IMR-90 (cell line): ENCODE measurements at regions not wholly inside any gene's neighbourhood (a gene's known extent, or its start where the extent isn't known, plus 50 kb on each side); places are given as distances from the start of the nearest gene placed in this dataset.

Experiments
- ATAC-seq: fragments of 200-7000 bp; cut with Tn5 transposase; 2 replicates; pipeline ENCODE4 v1.9.1; 2020; ENCODE audit warnings: low read depth, mild to moderate bottlenecking, moderate library complexity
- BruUV-seq: library from RNA; stranded (reverse); fragments of 400-500 nt; replicated peaks from 2 replicates; lab custom pipeline; 2021; lab: Mats Ljungman, UMichigan
- CTCF ChIA-PET: fragments of 300-600 bp; formaldehyde crosslinking; extraction: SDS; loops from one replicate; lab custom pipeline; 2021; ENCODE audit warnings: antibody characterized with exemption; lab: Yijun Ruan, JAX
- POLR2A ChIA-PET: fragments of 300-600 bp; sonication (Branson Sonifier 250); formaldehyde crosslinking; loops from one replicate; lab custom pipeline; 2022; ENCODE audit warnings: antibody characterized with exemption; ENCODE audit not compliant: unreplicated experiment; lab: Charles Lee
- DNase-seq: peaks from one replicate; pipeline ENCODE4 v3.0.0; 2013
- H2AFZ ChIP-seq: replicated peaks from 2 replicates; pipeline ENCODE3; 2013; ENCODE audit warnings: low read length, mild to moderate bottlenecking; ENCODE audit not compliant: poor library complexity
- H2AK5ac ChIP-seq: 2 replicates; pipeline ENCODE4 v1.6.1; 2013; ENCODE audit warnings: low read depth, low read length, inconsistent platforms
- H2AK9ac ChIP-seq: replicated peaks from 2 replicates; pipeline ENCODE3; 2013; ENCODE audit warnings: mild to moderate bottlenecking, low read depth, low read length, moderate library complexity; ENCODE audit not compliant: poor library complexity
- H2BK120ac ChIP-seq: 2 replicates; pipeline ENCODE4 v1.6.1; 2013; ENCODE audit warnings: low read depth, low read length, inconsistent platforms
- H2BK15ac ChIP-seq: 3 replicates; pipeline ENCODE4 v1.6.1; 2013; ENCODE audit warnings: low read depth, low read length, inconsistent platforms
- H2BK20ac ChIP-seq: 2 replicates; pipeline ENCODE4 v1.6.1; 2013; ENCODE audit warnings: low read depth, mild to moderate bottlenecking, inconsistent platforms, low read length, moderate library complexity
- H2BK5ac ChIP-seq: 2 replicates; pipeline ENCODE4 v1.6.1; 2013; ENCODE audit warnings: mild to moderate bottlenecking, low read depth, low read length, inconsistent platforms; ENCODE audit not compliant: poor library complexity, severe bottlenecking
- H3K14ac ChIP-seq: replicated peaks from 2 replicates; pipeline ENCODE4 v1.6.1; 2013; ENCODE audit warnings: low read depth, low read length, inconsistent platforms
- H3K18ac ChIP-seq: 2 replicates; pipeline ENCODE4 v1.6.1; 2013; ENCODE audit warnings: low read depth, low read length, control low read depth
- H3K23ac ChIP-seq: 2 replicates; pipeline ENCODE4 v1.6.1; 2013; ENCODE audit warnings: low read depth, low read length, inconsistent platforms
- H3K27ac ChIP-seq: 2 replicates; pipeline ENCODE4 v1.5.1; 2013; ENCODE audit warnings: mild to moderate bottlenecking, control low read depth, low read length; ENCODE audit not compliant: insufficient read depth
- H3K27me3 ChIP-seq: 2 replicates; pipeline ENCODE4 v1.6.1; 2013; ENCODE audit warnings: low read length; ENCODE audit not compliant: control insufficient read depth, insufficient read depth
- H3K36me3 ChIP-seq: 2 replicates; pipeline ENCODE4 v1.6.1; 2013; ENCODE audit warnings: low read length, mixed read lengths; ENCODE audit not compliant: control insufficient read depth, insufficient read depth
- H3K4ac ChIP-seq: 2 replicates; pipeline ENCODE4 v1.6.1; 2013; ENCODE audit warnings: low read depth, low read length, inconsistent platforms
- H3K4me1 ChIP-seq: 2 replicates; pipeline ENCODE4 v1.6.1; 2013; ENCODE audit warnings: low read length, mixed read lengths; ENCODE audit not compliant: control insufficient read depth, insufficient read depth
- H3K4me2 ChIP-seq: 2 replicates; pipeline ENCODE4 v1.6.1; 2013; ENCODE audit warnings: low read depth, mild to moderate bottlenecking, control low read depth, low read length, moderate library complexity
- H3K4me3 ChIP-seq: 2 replicates; pipeline ENCODE4 v1.5.1; 2013; ENCODE audit warnings: low read depth, mild to moderate bottlenecking, control low read depth, low read length, moderate library complexity; ENCODE audit not compliant: insufficient read depth
- H3K56ac ChIP-seq: 2 replicates; pipeline ENCODE4 v1.6.1; 2013; ENCODE audit warnings: low read length, inconsistent platforms; ENCODE audit not compliant: insufficient read depth; ENCODE audit errors: extremely low read depth
- H3K79me1 ChIP-seq, 2 experiments: 2 replicates each; pipeline ENCODE4 v1.6.1; 2013; ENCODE audit warnings: low read length in 2 of 2, inconsistent platforms in 1 of 2, low read depth in 1 of 2
- H3K9ac ChIP-seq: 2 replicates; pipeline ENCODE4 v1.6.1; 2013; ENCODE audit warnings: low read depth, low read length, control low read depth
- H3K9me1 ChIP-seq: 2 replicates; pipeline ENCODE4 v1.6.1; 2013; ENCODE audit warnings: low read length, inconsistent platforms; ENCODE audit not compliant: insufficient read depth
- H3K9me3 ChIP-seq: 2 replicates; pipeline ENCODE4 v1.6.1; 2013; ENCODE audit warnings: low read length; ENCODE audit not compliant: control insufficient read depth, insufficient read depth
- H4K20me1 ChIP-seq: 2 replicates; pipeline ENCODE4 v1.6.1; 2013; ENCODE audit warnings: low read length, inconsistent platforms; ENCODE audit not compliant: insufficient read depth
- H4K5ac ChIP-seq: 2 replicates; pipeline ENCODE4 v1.6.1; 2013; ENCODE audit warnings: mild to moderate bottlenecking, low read depth, low read length, control low read depth
- H4K8ac ChIP-seq, 2 experiments: 2 replicates each; pipeline ENCODE4 v1.6.1; 2013; ENCODE audit warnings: low read depth in 2 of 2, low read length in 2 of 2, control low read depth in 1 of 2, inconsistent platforms in 1 of 2
- H4K91ac ChIP-seq: 2 replicates; pipeline ENCODE4 v1.6.1; 2013; ENCODE audit warnings: low read depth, low read length, inconsistent platforms; ENCODE audit not compliant: insufficient read depth
- BHLHE40 ChIP-seq: fragments of 150-350 bp; IDR thresholded peaks from 2 replicates; pipeline ENCODE4 v1.6.1; 2016; ENCODE audit warnings: mild to moderate bottlenecking, low read depth, low read length
- CEBPB ChIP-seq: IDR thresholded peaks from 2 replicates; pipeline ENCODE4 v1.6.1; 2012; ENCODE audit warnings: low read depth, low read length, improper control_type of control experiment
- CHD1 ChIP-seq: IDR thresholded peaks from 2 replicates; pipeline ENCODE4 v1.6.1; 2012; ENCODE audit warnings: low read depth, low read length, improper control_type of control experiment
- FOS ChIP-seq: fragments of 150-350 bp; IDR thresholded peaks from 2 replicates; pipeline ENCODE4 v1.6.1; 2016; ENCODE audit warnings: low read depth, low read length
- MAFK ChIP-seq: IDR thresholded peaks from 2 replicates; pipeline ENCODE4 v1.6.1; 2012; ENCODE audit warnings: low read depth, low read length, improper control_type of control experiment
- MAZ ChIP-seq: IDR thresholded peaks from 2 replicates; pipeline ENCODE4 v1.6.1; 2012; ENCODE audit warnings: low read depth, mild to moderate bottlenecking, low read length, improper control_type of control experiment, moderate library complexity, borderline replicate concordance
- MXI1 ChIP-seq: IDR thresholded peaks from 2 replicates; pipeline ENCODE4 v1.6.1; 2012; ENCODE audit warnings: low read depth, mild to moderate bottlenecking, low read length, moderate library complexity, borderline replicate concordance
- NFE2L2 ChIP-seq: fragments of 150-350 bp; IDR thresholded peaks from 2 replicates; pipeline ENCODE4 v1.6.1; 2016; ENCODE audit warnings: low read depth, mild to moderate bottlenecking, low read length
- POLR2A ChIP-seq: IDR thresholded peaks from 2 replicates; pipeline ENCODE4 v1.6.1; 2012; ENCODE audit warnings: mild to moderate bottlenecking, low read depth, low read length
- RAD21 ChIP-seq: IDR thresholded peaks from 2 replicates; pipeline ENCODE4 v1.6.1; 2012; ENCODE audit warnings: low read length, improper control_type of control experiment
- RCOR1 ChIP-seq: IDR thresholded peaks from 2 replicates; pipeline ENCODE4 v1.6.1; 2012; ENCODE audit warnings: mild to moderate bottlenecking, low read length, improper control_type of control experiment; ENCODE audit not compliant: insufficient replicate concordance
- RFX5 ChIP-seq: IDR thresholded peaks from 2 replicates; pipeline ENCODE4 v1.8.0; 2012; ENCODE audit warnings: low read depth, mild to moderate bottlenecking, low read length, moderate library complexity
- SMC3 ChIP-seq: fragments of 150-350 bp; IDR thresholded peaks from 2 replicates; pipeline ENCODE4 v1.6.1; 2016; ENCODE audit warnings: low read depth, mild to moderate bottlenecking, antibody characterized with exemption, low read length, moderate library complexity
- WGBS, 2 experiments: methylation state at CpG; one replicate each; pipeline versions ENCODE4 v1.1.5 to v1.1.7; 2013; ENCODE audit warnings: missing lambda C conversion rate in 2 of 2; ENCODE audit not compliant: insufficient read length in 1 of 2; ENCODE audit errors: extremely low coverage in 2 of 2; 5-methylcytosine and 5-hydroxymethylcytosine counted together
- dilution Hi-C: fragments of 300-500 bp; cut with HindIII; formaldehyde crosslinking; loops from one replicate; pipeline ENCODE4 v1.14.3; 2018; ENCODE audit warnings: low sequenced_read_pairs; ENCODE audit not compliant: unreplicated experiment
- in situ Hi-C: fragments of 300-500 bp; cut with MboI; formaldehyde crosslinking; loops from 3 replicates; pipeline ENCODE4 v1.14.3; 2019; ENCODE audit warnings: low sequenced_read_pairs, inconsistent platforms, mixed read lengths
- intact Hi-C: fragments of 100-400 bp; cut with micrococcal nuclease; formaldehyde crosslinking; loops from 2 replicates; pipeline ENCODE4 v1.10.0; 2022
- TF ChIP-seq, protein P1 (sequence below): conservative IDR thresholded peaks from 2 replicates; pipeline ENCODE4 v1.5.1; 2012; ENCODE audit warnings: mild to moderate bottlenecking, low read depth, low read length, improper control_type of control experiment
- TF ChIP-seq, protein P2 (sequence below): fragments of 150-350 bp; IDR thresholded peaks from 2 replicates; pipeline ENCODE4 v1.6.1; 2017; ENCODE audit warnings: mild to moderate bottlenecking, antibody characterized with exemption, low read length, low read depth
- TF ChIP-seq, protein P3 (sequence below): fragments of 150-350 bp; IDR thresholded peaks from 2 replicates; pipeline ENCODE4 v1.6.1; 2016; ENCODE audit warnings: low read depth, mild to moderate bottlenecking, low read length, moderate library complexity, borderline replicate concordance

DNA sequence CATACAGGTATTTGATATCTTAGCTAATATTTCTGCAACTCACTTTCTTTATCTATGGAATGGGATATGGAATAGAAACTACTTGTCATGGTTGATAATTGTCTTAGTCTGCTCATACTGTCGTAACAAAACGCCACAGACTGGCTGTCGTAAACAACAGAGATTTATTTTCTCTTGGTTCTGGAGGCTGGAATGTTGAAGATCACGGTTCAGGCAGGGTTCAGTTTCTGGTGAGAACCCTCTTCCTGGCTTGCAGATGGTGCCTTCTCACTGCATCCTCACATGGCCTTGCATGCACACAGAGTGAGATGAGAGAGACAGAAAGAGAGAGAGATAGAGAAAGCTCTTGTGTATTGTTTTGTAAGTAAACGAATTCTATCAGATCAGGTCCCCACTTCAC lies 332.7 kb upstream of the MAGI2 start:
- BruUV-seq = no TSS peak
- intact Hi-C loops = no loop called here
- Histone ChIP-seq H3K9ac (no peak overlapping the region), H3K9me1 (no peaks in the 10 kb centered on the region; the same call in 1 of the 2 replicates), H2BK15ac (0 out of 3 replicates have a peak overlapping the region, but pooled peaks have one; percentile 58), H4K20me1 (no peaks in the 10 kb centered on the region), H4K91ac (no peak overlapping the region), H3K27me3 (no peaks in the 10 kb centered on the region), H3K4ac (no peak overlapping the region), H3K18ac (peak overlapping the region; percentile 41; the same call in 1 of the 2 replicates), H3K9me3 (no peaks in the 10 kb centered on the region), H2BK5ac (no peak overlapping the region), H2AK9ac (no peak overlapping the region), H2AK5ac (no peak overlapping the region), H2BK20ac (0 out of 2 replicates have a peak overlapping the region, but pooled peaks have one; percentile 1), H2AFZ (no peak overlapping the region), H4K8ac (no peak overlapping the region), H3K14ac (peak overlapping the region; percentile 84), H3K4me2 (no peak overlapping the region; the same call in 1 of the 2 replicates), H3K56ac (no peak overlapping the region), H3K4me3 (no peak overlapping the region), H3K23ac (no peak overlapping the region), H2BK120ac (0 out of 2 replicates have a peak overlapping the region, but pooled peaks have one; percentile 2), H3K4me1 (peaks cover 6% of the 10 kb centered on the region; the same call in 1 of the 2 replicates), H3K36me3 (no peaks in the 10 kb centered on the region), H3K27ac (no peak overlapping the region), H3K79me1 (no peaks in the 10 kb centered on the region), H4K5ac (no peak overlapping the region; the same call in 1 of the 2 replicates)
- ATAC-seq (no peak), DNase-seq (peak; percentile 7)
- CTCF ChIA-PET = no interaction called here
- POLR2A ChIA-PET = no interaction called here
- dilution Hi-C loops = no loop called here
- in situ Hi-C loops = no loop called here
- no CpG with 5 or more reads among the region's 5 CpGs for WGBS, 2 experiments
- no peak for TF ChIP-seq MAFK
- TF ChIP-seq FOS = no peak
- no peak for TF ChIP-seq POLR2A
- no peak for TF ChIP-seq RAD21
- TF ChIP-seq, protein P1, sequence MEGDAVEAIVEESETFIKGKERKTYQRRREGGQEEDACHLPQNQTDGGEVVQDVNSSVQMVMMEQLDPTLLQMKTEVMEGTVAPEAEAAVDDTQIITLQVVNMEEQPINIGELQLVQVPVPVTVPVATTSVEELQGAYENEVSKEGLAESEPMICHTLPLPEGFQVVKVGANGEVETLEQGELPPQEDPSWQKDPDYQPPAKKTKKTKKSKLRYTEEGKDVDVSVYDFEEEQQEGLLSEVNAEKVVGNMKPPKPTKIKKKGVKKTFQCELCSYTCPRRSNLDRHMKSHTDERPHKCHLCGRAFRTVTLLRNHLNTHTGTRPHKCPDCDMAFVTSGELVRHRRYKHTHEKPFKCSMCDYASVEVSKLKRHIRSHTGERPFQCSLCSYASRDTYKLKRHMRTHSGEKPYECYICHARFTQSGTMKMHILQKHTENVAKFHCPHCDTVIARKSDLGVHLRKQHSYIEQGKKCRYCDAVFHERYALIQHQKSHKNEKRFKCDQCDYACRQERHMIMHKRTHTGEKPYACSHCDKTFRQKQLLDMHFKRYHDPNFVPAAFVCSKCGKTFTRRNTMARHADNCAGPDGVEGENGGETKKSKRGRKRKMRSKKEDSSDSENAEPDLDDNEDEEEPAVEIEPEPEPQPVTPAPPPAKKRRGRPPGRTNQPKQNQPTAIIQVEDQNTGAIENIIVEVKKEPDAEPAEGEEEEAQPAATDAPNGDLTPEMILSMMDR = no peak
- TF ChIP-seq RFX5 = no peak
- TF ChIP-seq SMC3 = no peak
- TF ChIP-seq NFE2L2 = no peak
- TF ChIP-seq MXI1 = no peak
- TF ChIP-seq, protein P2, sequence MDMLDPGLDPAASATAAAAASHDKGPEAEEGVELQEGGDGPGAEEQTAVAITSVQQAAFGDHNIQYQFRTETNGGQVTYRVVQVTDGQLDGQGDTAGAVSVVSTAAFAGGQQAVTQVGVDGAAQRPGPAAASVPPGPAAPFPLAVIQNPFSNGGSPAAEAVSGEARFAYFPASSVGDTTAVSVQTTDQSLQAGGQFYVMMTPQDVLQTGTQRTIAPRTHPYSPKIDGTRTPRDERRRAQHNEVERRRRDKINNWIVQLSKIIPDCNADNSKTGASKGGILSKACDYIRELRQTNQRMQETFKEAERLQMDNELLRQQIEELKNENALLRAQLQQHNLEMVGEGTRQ = no peak
- TF ChIP-seq CHD1 = no peak
- TF ChIP-seq MAZ = no peak
- no peak for TF ChIP-seq CEBPB
- TF ChIP-seq, protein P3, sequence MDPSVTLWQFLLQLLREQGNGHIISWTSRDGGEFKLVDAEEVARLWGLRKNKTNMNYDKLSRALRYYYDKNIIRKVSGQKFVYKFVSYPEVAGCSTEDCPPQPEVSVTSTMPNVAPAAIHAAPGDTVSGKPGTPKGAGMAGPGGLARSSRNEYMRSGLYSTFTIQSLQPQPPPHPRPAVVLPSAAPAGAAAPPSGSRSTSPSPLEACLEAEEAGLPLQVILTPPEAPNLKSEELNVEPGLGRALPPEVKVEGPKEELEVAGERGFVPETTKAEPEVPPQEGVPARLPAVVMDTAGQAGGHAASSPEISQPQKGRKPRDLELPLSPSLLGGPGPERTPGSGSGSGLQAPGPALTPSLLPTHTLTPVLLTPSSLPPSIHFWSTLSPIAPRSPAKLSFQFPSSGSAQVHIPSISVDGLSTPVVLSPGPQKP = no peak
- no peak for TF ChIP-seq RCOR1
- TF ChIP-seq BHLHE40 = no peak
